KMS-11 (cell line): ENCODE measurements at regions not wholly inside any gene's neighbourhood (a gene's known extent, or its start where the extent isn't known, plus 50 kb on each side); places are given as distances from the start of the nearest gene placed in this dataset.

Source experiments
- H2AFZ ChIP-seq: fragments of 200-600 bp; sonication (generic); 2 replicates; pipeline ENCODE4 v1.6.1; 2016; ENCODE audit warnings: antibody characterized with exemption, mixed run types, low read depth
- H3K27ac ChIP-seq: fragments of 200-600 bp; sonication (generic); 2 replicates; pipeline ENCODE4 v1.6.1; 2016; ENCODE audit warnings: mild to moderate bottlenecking, mixed run types
- H3K27me3 ChIP-seq: fragments of 200-600 bp; sonication (generic); 2 replicates; pipeline ENCODE4 v1.6.1; 2017; ENCODE audit warnings: mild to moderate bottlenecking, low read depth, mixed run types, moderate library complexity; ENCODE audit not compliant: insufficient read depth
- H3K36me3 ChIP-seq: fragments of 200-600 bp; sonication (generic); 2 replicates; pipeline ENCODE4 v1.6.1; 2017; ENCODE audit warnings: mild to moderate bottlenecking, mixed run types; ENCODE audit not compliant: insufficient read depth
- H3K4me1 ChIP-seq: fragments of 200-600 bp; sonication (generic); 2 replicates; pipeline ENCODE4 v1.6.1; 2016; ENCODE audit warnings: mild to moderate bottlenecking, low read depth, mixed run types; ENCODE audit not compliant: poor library complexity, severe bottlenecking
- H3K4me2 ChIP-seq: fragments of 200-600 bp; sonication (generic); 2 replicates; pipeline ENCODE4 v1.7.0; 2016; ENCODE audit warnings: mild to moderate bottlenecking, mixed run types
- H3K4me3 ChIP-seq: fragments of 200-600 bp; sonication (generic); IDR thresholded peaks from 2 replicates; pipeline ENCODE4 v1.6.1; 2017; ENCODE audit warnings: low read depth, low read length, mixed read lengths; ENCODE audit not compliant: insufficient read depth
- H3K79me2 ChIP-seq: fragments of 200-600 bp; sonication (generic); 2 replicates; pipeline ENCODE4 v1.6.1; 2016; ENCODE audit warnings: low read depth, mixed run types; ENCODE audit not compliant: insufficient read depth
- H3K9ac ChIP-seq: fragments of 200-600 bp; sonication (generic); 2 replicates; pipeline ENCODE4 v1.6.1; 2016; ENCODE audit warnings: mild to moderate bottlenecking, mixed run types
- H4K20me1 ChIP-seq: fragments of 200-600 bp; sonication (generic); 2 replicates; pipeline ENCODE4 v1.6.1; 2016; ENCODE audit warnings: mild to moderate bottlenecking, mixed run types; ENCODE audit not compliant: insufficient read depth
- TF ChIP-seq, protein P1 (sequence below): fragments of 200-600 bp; sonication (generic); conservative IDR thresholded peaks from 2 replicates; pipeline ENCODE4 v1.6.1; 2017; ENCODE audit warnings: low read depth, mild to moderate bottlenecking, antibody characterized with exemption, low read length, moderate library complexity, mixed read lengths

DNA sequence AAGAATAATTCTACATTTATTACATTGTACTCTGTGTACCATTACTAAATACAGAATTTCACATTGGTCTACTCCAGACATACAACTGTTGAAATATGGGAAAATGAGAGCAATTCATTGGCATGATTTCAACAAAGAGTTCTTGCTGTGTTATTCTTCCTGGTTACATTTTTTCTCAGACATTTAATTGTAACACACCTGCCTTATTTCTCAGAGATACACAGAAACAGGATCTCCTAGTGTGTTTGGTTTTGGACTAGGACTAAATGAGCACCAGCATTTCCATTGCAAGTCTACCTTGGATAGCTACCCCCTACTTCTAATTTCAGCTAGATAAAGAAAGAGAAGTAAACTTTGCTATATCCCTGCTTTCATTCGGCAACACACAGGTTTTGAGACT is 274.3 kb upstream of the CNTN4 start:
- no peak overlapping the region for H3K27ac ChIP-seq
- no peak overlapping the region for H3K4me2 ChIP-seq
- H3K9ac ChIP-seq = no peak overlapping the region
- H3K79me2 ChIP-seq = no peaks in the 10 kb centered on the region
- H3K36me3 ChIP-seq = no peaks in the 10 kb centered on the region
- TF ChIP-seq, protein P1, sequence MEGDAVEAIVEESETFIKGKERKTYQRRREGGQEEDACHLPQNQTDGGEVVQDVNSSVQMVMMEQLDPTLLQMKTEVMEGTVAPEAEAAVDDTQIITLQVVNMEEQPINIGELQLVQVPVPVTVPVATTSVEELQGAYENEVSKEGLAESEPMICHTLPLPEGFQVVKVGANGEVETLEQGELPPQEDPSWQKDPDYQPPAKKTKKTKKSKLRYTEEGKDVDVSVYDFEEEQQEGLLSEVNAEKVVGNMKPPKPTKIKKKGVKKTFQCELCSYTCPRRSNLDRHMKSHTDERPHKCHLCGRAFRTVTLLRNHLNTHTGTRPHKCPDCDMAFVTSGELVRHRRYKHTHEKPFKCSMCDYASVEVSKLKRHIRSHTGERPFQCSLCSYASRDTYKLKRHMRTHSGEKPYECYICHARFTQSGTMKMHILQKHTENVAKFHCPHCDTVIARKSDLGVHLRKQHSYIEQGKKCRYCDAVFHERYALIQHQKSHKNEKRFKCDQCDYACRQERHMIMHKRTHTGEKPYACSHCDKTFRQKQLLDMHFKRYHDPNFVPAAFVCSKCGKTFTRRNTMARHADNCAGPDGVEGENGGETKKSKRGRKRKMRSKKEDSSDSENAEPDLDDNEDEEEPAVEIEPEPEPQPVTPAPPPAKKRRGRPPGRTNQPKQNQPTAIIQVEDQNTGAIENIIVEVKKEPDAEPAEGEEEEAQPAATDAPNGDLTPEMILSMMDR = no peak
- H3K27me3 ChIP-seq = no peaks in the 10 kb centered on the region
- no peak overlapping the region for H3K4me3 ChIP-seq
- no peak overlapping the region for H2AFZ ChIP-seq
- H4K20me1 ChIP-seq = no peaks in the 10 kb centered on the region
- H3K4me1 ChIP-seq = no peaks in the 10 kb centered on the region

DNA sequence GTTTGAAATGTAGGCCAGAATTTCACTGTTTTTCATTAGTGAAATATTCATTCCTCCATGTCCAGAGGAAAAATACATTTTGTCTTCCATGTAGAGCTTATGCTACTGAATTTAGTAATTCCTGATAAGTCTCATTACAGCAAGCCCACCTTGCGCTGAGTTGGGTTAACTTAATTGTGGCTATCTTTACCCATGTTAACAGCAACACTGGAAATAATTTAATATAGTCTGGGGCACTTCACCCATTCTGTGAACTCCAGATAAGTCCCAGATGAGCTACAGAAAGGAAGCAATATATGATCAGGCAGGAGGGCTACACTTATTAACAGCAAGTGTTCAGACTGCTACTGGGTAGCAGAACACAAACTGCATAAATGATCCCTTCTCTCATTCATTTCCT is 270.1 kb upstream of the CNTN4 start:
- TF ChIP-seq, protein P1 = no peak
- Histone ChIP-seq H4K20me1 (no peaks in the 10 kb centered on the region), H3K4me2 (no peak overlapping the region), H3K79me2 (no peaks in the 10 kb centered on the region), H3K4me3 (no peak overlapping the region), H3K27me3 (no peaks in the 10 kb centered on the region), H3K27ac (no peak overlapping the region), H3K36me3 (no peaks in the 10 kb centered on the region), H3K9ac (no peak overlapping the region), H3K4me1 (no peaks in the 10 kb centered on the region), H2AFZ (no peak overlapping the region)

DNA sequence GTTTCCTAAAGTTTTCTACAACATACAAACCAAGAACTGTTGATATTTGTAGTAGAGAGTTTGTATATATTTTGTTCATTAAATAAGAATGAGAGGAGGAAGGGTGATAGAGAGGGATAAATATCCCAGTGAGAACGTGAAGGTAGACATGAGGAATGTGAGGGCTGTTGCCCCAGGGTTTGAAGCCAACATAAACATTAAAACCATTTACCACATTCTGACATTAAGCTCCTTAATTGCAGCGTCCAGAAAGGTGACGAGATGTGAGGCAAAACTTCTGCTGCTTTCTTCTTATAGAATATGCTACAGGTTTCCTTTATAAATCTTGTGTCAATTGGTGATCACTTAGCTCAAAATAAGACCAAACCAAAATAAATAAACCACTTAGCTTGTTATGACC is 267.8 kb upstream of the CNTN4 start:
- Histone ChIP-seq H3K36me3 (no peaks in the 10 kb centered on the region), H3K4me3 (no peak overlapping the region), H3K79me2 (no peaks in the 10 kb centered on the region), H3K27me3 (no peaks in the 10 kb centered on the region), H2AFZ (no peak overlapping the region), H3K27ac (no peak overlapping the region), H3K9ac (no peak overlapping the region), H4K20me1 (no peaks in the 10 kb centered on the region), H3K4me2 (no peak overlapping the region), H3K4me1 (no peaks in the 10 kb centered on the region)
- TF ChIP-seq, protein P1 = no peak

DNA sequence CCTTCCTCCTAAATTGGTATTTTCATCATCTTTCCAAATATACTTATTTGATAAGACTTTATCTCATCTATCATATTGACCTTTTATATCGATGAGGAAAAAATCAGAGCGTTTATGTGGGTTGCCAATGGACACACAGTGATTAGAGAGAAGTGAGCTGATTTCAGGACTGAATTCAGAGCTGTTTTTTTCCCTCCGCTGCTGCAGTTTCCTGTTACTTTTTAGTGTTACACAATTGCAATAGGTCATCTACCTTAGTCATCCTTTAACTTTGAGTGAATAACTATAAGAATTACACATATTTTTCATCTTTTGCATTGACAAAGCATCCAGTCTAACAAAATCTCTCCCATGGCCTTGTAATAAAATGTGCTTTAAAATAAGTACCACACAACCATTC is 266.3 kb upstream of the CNTN4 start:
- Histone ChIP-seq H3K79me2 (no peaks in the 10 kb centered on the region), H3K27me3 (no peaks in the 10 kb centered on the region), H3K4me2 (no peak overlapping the region), H2AFZ (no peak overlapping the region), H3K4me1 (no peaks in the 10 kb centered on the region), H3K4me3 (no peak overlapping the region), H4K20me1 (no peaks in the 10 kb centered on the region), H3K9ac (no peak overlapping the region), H3K36me3 (no peaks in the 10 kb centered on the region), H3K27ac (no peak overlapping the region)
- TF ChIP-seq, protein P1 = no peak

DNA sequence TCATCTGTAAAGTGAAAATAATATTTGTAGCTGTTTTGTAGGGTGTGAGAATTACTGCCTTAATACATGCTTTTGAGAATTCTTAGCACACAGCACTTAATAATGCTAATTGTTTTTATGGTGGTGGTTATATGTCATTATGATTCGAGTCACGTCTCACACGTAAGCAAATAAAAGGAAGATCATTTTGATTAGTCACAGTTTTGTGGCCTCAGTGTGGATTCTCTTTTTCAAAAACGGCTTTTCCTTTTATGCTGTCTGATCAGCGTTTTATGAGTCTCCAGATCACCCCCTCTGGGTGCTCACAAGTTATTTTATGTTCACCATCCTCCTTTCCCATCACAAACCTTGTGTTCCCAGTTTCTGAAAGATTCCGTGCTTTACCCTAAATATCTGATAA is 255.6 kb upstream of the CNTN4 start:
- H3K27me3 ChIP-seq = no peaks in the 10 kb centered on the region
- H3K4me2 ChIP-seq = no peak overlapping the region
- H3K79me2 ChIP-seq = no peaks in the 10 kb centered on the region
- no peak overlapping the region for H3K9ac ChIP-seq
- no peaks in the 10 kb centered on the region for H4K20me1 ChIP-seq
- no peaks in the 10 kb centered on the region for H3K4me1 ChIP-seq
- no peak overlapping the region for H3K27ac ChIP-seq
- TF ChIP-seq, protein P1 = no peak
- H2AFZ ChIP-seq = no peak overlapping the region
- H3K36me3 ChIP-seq = no peaks in the 10 kb centered on the region
- no peak overlapping the region for H3K4me3 ChIP-seq
